ENCODE measurements at regions not wholly inside any gene's neighbourhood (a gene's known extent, or its start where the extent isn't known, plus 50 kb on each side); places are given as distances from the start of the nearest gene placed in this dataset.
"Not testable (repeated sequence)": the region's sequence is repeated elsewhere in the genome, so short reads cannot be mapped to it uniquely, and the experiment has no call there.

DNA sequence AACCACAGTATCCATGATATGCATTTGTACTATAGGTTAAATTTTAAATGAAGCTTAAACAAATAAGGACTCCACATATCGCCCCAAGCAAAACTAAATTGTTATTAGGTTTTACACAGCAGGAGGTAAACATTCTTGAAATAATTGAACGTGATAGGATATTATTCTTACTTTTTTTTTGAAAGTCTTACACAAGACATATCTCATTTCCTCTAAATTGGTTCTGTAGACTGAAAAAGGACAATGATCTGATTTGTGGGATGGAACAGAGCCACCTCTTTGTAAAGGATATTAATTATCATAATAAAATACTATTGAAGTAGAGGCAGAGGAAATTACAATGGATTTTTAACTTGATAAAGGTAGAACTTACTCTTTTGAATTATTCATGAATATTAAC, 155.1 kb upstream of the SEMA3D start:
- Histone ChIP-seq H3K27ac (replicated peaks in 1 of 4) (no peak overlapping the region), H3K27me3 (no peaks in the 10 kb centered on the region), H3K36me3 (no peaks in the 10 kb centered on the region), H3K9me3 (no peaks in the 10 kb centered on the region), H3K4me1 (no peaks in the 10 kb centered on the region), H3K4me3 (no peak overlapping the region)
- TF ChIP-seq POLR2A (IDR thresholded peaks at IDR 0.05; ENCODE audit: low read depth) = no peak
- no peak for TF ChIP-seq EP300 (IDR thresholded peaks at IDR 0.05)
- TF ChIP-seq POLR2AphosphoS5 (IDR thresholded peaks at IDR 0.05) = no peak
- TF ChIP-seq, protein P1, sequence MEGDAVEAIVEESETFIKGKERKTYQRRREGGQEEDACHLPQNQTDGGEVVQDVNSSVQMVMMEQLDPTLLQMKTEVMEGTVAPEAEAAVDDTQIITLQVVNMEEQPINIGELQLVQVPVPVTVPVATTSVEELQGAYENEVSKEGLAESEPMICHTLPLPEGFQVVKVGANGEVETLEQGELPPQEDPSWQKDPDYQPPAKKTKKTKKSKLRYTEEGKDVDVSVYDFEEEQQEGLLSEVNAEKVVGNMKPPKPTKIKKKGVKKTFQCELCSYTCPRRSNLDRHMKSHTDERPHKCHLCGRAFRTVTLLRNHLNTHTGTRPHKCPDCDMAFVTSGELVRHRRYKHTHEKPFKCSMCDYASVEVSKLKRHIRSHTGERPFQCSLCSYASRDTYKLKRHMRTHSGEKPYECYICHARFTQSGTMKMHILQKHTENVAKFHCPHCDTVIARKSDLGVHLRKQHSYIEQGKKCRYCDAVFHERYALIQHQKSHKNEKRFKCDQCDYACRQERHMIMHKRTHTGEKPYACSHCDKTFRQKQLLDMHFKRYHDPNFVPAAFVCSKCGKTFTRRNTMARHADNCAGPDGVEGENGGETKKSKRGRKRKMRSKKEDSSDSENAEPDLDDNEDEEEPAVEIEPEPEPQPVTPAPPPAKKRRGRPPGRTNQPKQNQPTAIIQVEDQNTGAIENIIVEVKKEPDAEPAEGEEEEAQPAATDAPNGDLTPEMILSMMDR (IDR thresholded peaks at IDR 0.05) = no peak
- intact Hi-C loops (cut with DNase I) = no loop called here
- 81% methylated on average over 2 of the region's 2 CpGs for WGBS
- DNase-seq (ENCODE audit: extremely low spot score) = no peak

DNA sequence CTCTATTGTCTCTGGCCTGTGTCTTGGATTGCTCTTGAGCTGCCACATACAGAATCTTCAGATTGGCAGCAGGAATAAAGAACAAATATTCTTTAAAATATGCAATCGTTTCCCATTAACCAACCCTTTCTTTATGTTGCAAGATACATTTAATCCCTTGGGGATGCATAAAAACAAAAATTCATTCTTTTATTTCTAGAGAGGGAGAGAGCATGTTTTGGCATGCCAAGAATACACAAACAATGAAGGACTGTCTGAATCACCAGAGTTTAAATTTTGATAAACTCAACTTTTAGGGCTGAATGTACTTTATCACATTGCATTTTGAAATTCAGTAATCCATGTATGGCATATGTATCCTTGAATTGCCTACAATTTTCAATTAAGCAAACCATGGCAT, 154.3 kb upstream of the SEMA3D start:
- no peaks in the 10 kb centered on the region for H3K9me3 ChIP-seq
- WGBS = 73% methylated on average over 1 of the region's 1 CpG
- TF ChIP-seq POLR2AphosphoS5 (IDR thresholded peaks at IDR 0.05) (no peak), POLR2A (IDR thresholded peaks at IDR 0.05; ENCODE audit: low read depth) (no peak), EP300 (IDR thresholded peaks at IDR 0.05) (no peak)
- TF ChIP-seq, protein P1 (IDR thresholded peaks at IDR 0.05) = no peak
- H3K4me1 ChIP-seq = no peaks in the 10 kb centered on the region
- no peaks in the 10 kb centered on the region for H3K36me3 ChIP-seq
- intact Hi-C loops (cut with DNase I) = no loop called here
- H3K4me3 ChIP-seq = no peak overlapping the region
- no peaks in the 10 kb centered on the region for H3K27me3 ChIP-seq
- H3K27ac ChIP-seq (replicated peaks in 1 of 4) = no peak overlapping the region
- no peak for DNase-seq (ENCODE audit: extremely low spot score)

DNA sequence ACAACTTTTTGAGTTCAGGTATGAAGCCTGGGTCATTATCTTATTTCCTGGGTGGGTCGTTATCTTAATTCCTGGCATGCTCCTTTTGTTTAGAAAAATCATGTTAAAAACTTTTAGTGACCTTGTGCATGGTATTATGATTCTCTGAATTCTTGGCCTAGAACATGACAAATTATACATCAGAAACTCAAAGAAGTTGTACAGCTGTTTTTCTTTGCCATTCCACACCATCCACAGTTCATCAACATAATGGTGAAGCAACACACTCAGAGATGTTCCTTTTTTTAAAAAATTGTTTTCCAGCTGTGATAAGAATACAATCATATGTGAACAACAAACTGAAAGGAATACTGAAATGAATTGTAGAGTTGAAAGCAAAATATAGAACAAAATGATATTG, 149.2 kb upstream of the SEMA3D start:
- no peak for TF ChIP-seq POLR2AphosphoS5 (IDR thresholded peaks at IDR 0.05)
- TF ChIP-seq, protein P1 (IDR thresholded peaks at IDR 0.05) = no peak
- TF ChIP-seq EP300 (IDR thresholded peaks at IDR 0.05) = no peak
- TF ChIP-seq POLR2A (IDR thresholded peaks at IDR 0.05; ENCODE audit: low read depth) = no peak
- Histone ChIP-seq H3K27ac (replicated peaks in 1 of 4) (no peak overlapping the region), H3K4me1 (no peaks in the 10 kb centered on the region), H3K9me3 (no peaks in the 10 kb centered on the region), H3K27me3 (no peaks in the 10 kb centered on the region), H3K36me3 (no peaks in the 10 kb centered on the region), H3K4me3 (no peak overlapping the region)
- 71% methylated on average over 1 of the region's 1 CpG for WGBS
- intact Hi-C loops (cut with DNase I) = no loop called here
- no peak for DNase-seq (ENCODE audit: extremely low spot score)

DNA sequence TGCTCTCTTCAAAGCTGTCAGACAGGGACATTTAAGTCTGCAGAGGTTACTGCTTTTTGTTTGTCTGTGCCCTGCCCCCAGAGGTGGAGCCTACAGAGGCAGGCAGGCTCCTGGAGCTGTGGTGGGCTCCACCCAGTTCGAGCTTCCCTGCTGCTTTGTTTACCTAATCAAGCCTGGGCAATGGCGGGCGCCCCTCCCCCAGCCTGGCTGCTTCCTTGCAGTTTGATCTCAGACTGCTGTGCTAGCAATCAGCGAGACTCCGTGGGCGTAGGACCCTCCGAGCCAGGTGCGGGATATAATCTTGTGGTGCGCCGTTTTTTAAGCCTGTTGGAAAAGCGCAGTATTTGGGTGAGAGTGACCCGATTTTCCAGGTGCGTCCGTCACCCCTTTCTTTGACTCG, 148.3 kb upstream of the SEMA3D start:
- 97% methylated on average over 12 of the region's 15 CpGs for WGBS
- H3K4me3 ChIP-seq; H3K4me1 ChIP-seq; H3K9me3 ChIP-seq; intact Hi-C loops (cut with DNase I); H3K27ac ChIP-seq (replicated peaks in 1 of 4); DNase-seq (ENCODE audit: extremely low spot score); H3K27me3 ChIP-seq; H3K36me3 ChIP-seq: not testable (repeated sequence)

DNA sequence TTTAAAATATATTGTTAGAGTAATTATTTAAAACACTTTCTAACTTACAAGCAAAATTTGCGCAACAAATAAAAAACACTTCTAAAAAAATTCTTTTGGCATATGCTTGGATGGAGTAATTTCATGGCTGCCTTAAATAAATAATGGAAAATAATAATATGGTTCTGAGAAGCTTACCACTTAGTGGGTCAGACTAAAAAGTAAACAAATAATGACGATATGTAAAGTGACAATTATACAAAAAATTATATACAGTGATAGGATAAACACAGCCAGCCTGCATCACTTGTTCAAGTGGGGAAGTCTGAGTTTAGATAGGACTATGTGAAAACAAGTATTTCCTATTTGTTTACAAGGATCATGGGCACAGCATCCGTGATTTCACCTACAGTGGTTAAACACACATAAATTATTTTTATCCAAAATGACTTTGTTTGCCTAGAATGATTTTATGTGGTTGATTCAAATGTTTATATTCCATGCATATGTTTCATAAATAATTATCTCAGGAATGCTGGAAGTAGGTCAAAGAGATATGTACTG, 141.7 kb upstream of the SEMA3D start:
- WGBS = 70% methylated on average over 3 of the region's 3 CpGs
- no peaks in the 10 kb centered on the region for H3K4me1 ChIP-seq
- no peak overlapping the region for H3K4me3 ChIP-seq

More for the DNA sequence above, 141.7 kb upstream of the SEMA3D start:
- Histone ChIP-seq H3K27me3 (no peaks in the 10 kb centered on the region), H3K36me3 (no peaks in the 10 kb centered on the region), H3K9me3 (no peaks in the 10 kb centered on the region), H3K27ac (replicated peaks in 1 of 4) (no peak overlapping the region)
- TF ChIP-seq POLR2A (IDR thresholded peaks at IDR 0.05; ENCODE audit: low read depth) (no peak), EP300 (IDR thresholded peaks at IDR 0.05) (no peak), POLR2AphosphoS5 (IDR thresholded peaks at IDR 0.05) (no peak)
- TF ChIP-seq, protein P1 (IDR thresholded peaks at IDR 0.05) = no peak
- no peak for DNase-seq (ENCODE audit: extremely low spot score)
- intact Hi-C loops (cut with DNase I) = no loop called here

Measured in esophagus muscularis mucosa (tissue), 4 donors.